Esophagus squamous epithelium (tissue), 4 donors: ENCODE measurements at regions not wholly inside any gene's neighbourhood (a gene's known extent, or its start where the extent isn't known, plus 50 kb on each side); places are given as distances from the start of the nearest gene placed in this dataset.

Experiments
- CTCF ChIP-seq, 6 experiments: fragments of 450-650 bp in 4 of 6; fragments of 200-600 bp in 2 of 6; sonication (generic) in 2 of 6; IDR thresholded peaks; one replicate each; pipeline ENCODE4 v1.5.1; 2016 to 2019; ENCODE audit warnings: antibody characterized with exemption in 6 of 6, mild to moderate bottlenecking in 4 of 6, moderate library complexity in 4 of 6
- POLR2A ChIP-seq, 4 donors: fragments of 450-650 bp; IDR thresholded peaks; one replicate each; pipeline ENCODE4 v1.6.1; 2017; ENCODE audit warnings: antibody characterized with exemption in 4 of 4, mild to moderate bottlenecking in 4 of 4, moderate library complexity in 3 of 4

DNA sequence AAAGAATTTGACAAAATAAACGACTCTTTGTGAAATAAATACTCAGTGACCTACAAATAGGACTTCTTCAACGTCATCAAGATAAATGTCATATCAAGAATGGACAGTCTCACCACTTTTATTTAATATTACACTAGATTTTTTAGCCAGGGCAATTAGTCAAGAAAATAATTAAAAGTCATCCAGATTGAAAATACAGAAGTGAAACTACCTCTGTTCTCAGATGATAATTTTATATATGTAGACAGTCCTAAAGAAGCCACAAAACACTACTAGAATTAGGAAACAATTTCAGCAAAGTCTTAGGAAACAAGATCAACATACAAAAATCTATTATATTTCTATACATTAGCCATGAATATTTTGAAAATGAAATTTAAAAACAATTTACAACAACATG, 689.6 kb upstream of the SEL1L start:
- TF ChIP-seq POLR2A (IDR thresholded peaks at IDR 0.05) (no peak), CTCF (IDR thresholded peaks at IDR 0.05) (no peak)
